SK-N-SH (cell line): ENCODE measurements at regions not wholly inside any gene's neighbourhood (a gene's known extent, or its start where the extent isn't known, plus 50 kb on each side); places are given as distances from the start of the nearest gene placed in this dataset.

Experiments
- CTCF ChIA-PET: fragments of 300-600, 350-600 bp; formaldehyde crosslinking; extraction: SDS; loops from one replicate; lab custom pipeline; 2021; lab: Yijun Ruan, JAX
- POLR2A ChIA-PET: fragments of 350-600 bp; sonication (Branson Sonifier 250); formaldehyde crosslinking; extraction: SDS; loops from one replicate; lab custom pipeline; 2020; ENCODE audit warnings: antibody characterized with exemption, inconsistent platforms; lab: Yijun Ruan, JAX
- DNase-seq: peaks from one replicate; pipeline ENCODE4 v3.0.0; 2012
- H2AFZ ChIP-seq: fragments of 200-600 bp; sonication (generic); 2 replicates; pipeline ENCODE4 v1.8.1; 2016; ENCODE audit warnings: antibody characterized with exemption, mild to moderate bottlenecking, low read depth
- H3F3A ChIP-seq: fragments of 200-600 bp; sonication (generic); replicated peaks from 2 replicates; pipeline ENCODE3; 2016; ENCODE audit warnings: antibody characterized with exemption, mild to moderate bottlenecking; ENCODE audit not compliant: insufficient read depth
- H3K27ac ChIP-seq, 2 experiments: fragments of 200-500 bp in 1 of 2; fragments of 200-600 bp in 1 of 2; sonication (Bioruptor generic) in 1 of 2; sonication (generic), shearing (Covaris generic) in 1 of 2; 2 replicates each; pipeline versions ENCODE4 v1.5.1 to v1.6.1; 2014 to 2016; ENCODE audit warnings: low read depth in 2 of 2, inconsistent platforms in 1 of 2, low read length in 1 of 2, mild to moderate bottlenecking in 1 of 2, mixed read lengths in 1 of 2
- H3K27me3 ChIP-seq: fragments of 200-600 bp; sonication (generic), shearing (Covaris generic); 2 replicates; pipeline ENCODE4 v1.6.1; 2016; ENCODE audit warnings: mixed run types; ENCODE audit not compliant: insufficient read depth
- H3K36me3 ChIP-seq, 2 experiments: fragments of 200-500 bp in 1 of 2; fragments of 200-600 bp in 1 of 2; sonication (Bioruptor generic) in 1 of 2; sonication (generic) in 1 of 2; replicated peaks in 1 of 2; 2 replicates each; pipeline versions ENCODE3 to v1.5.1; 2014 to 2016; ENCODE audit warnings: low read length in 1 of 2, mild to moderate bottlenecking in 1 of 2; ENCODE audit not compliant: insufficient read depth in 2 of 2, control insufficient read depth in 1 of 2
- H3K4me1 ChIP-seq, 2 experiments: fragments of 200-500 bp in 1 of 2; fragments of 200-600 bp in 1 of 2; sonication (Bioruptor generic) in 1 of 2; sonication (generic), shearing (Covaris generic) in 1 of 2; 2 replicates each; pipeline versions ENCODE4 v1.5.1 to v1.6.1; 2014 to 2016; ENCODE audit warnings: low read depth in 1 of 2, low read length in 1 of 2, mixed run types in 1 of 2; ENCODE audit not compliant: insufficient read depth in 2 of 2, control insufficient read depth in 1 of 2
- H3K4me2 ChIP-seq: fragments of 200-600 bp; sonication (generic), shearing (Covaris generic); 2 replicates; pipeline ENCODE4 v1.6.1; 2017; ENCODE audit warnings: mixed run types
- H3K4me3 ChIP-seq, 2 experiments: fragments of 200-500 bp in 1 of 2; fragments of 200-600 bp in 1 of 2; sonication (Bioruptor generic) in 1 of 2; sonication (generic), shearing (Covaris generic) in 1 of 2; 2 replicates each; pipeline versions ENCODE4 v1.5.1 to v1.8.1; 2014 to 2016; ENCODE audit warnings: low read depth in 2 of 2, inconsistent platforms in 1 of 2, low read length in 1 of 2, mild to moderate bottlenecking in 1 of 2, mixed read lengths in 1 of 2, moderate library complexity in 1 of 2
- H3K79me2 ChIP-seq: fragments of 200-600 bp; sonication (generic); 2 replicates; pipeline ENCODE4 v1.8.1; 2017; ENCODE audit warnings: mild to moderate bottlenecking; ENCODE audit not compliant: insufficient read depth
- H3K9ac ChIP-seq: fragments of 200-600 bp; sonication (generic); 2 replicates; pipeline ENCODE4 v1.6.1; 2017; ENCODE audit warnings: mixed run types
- H3K9me2 ChIP-seq: fragments of 200-600 bp; sonication (generic); 2 replicates; pipeline ENCODE4 v1.6.1; 2017; ENCODE audit warnings: mixed run types
- H3K9me3 ChIP-seq: fragments of 200-600 bp; sonication (generic); 2 replicates; pipeline ENCODE4 v1.6.1; 2017; ENCODE audit warnings: mixed run types, mild to moderate bottlenecking, moderate library complexity
- H4K20me1 ChIP-seq: fragments of 200-600 bp; sonication (generic); 2 replicates; pipeline ENCODE4 v1.6.1; 2017; ENCODE audit warnings: mild to moderate bottlenecking, mixed run types; ENCODE audit not compliant: insufficient read depth
- CHD2 ChIP-seq: fragments of 150-350 bp; IDR thresholded peaks from 2 replicates; pipeline ENCODE4 v1.6.1; 2018; ENCODE audit warnings: low read length; ENCODE audit not compliant: partially characterized antibody
- ELF1 ChIP-seq: IDR thresholded peaks from 2 replicates; pipeline ENCODE4 v1.4.0; 2012
- EZH2phosphoT487 ChIP-seq: fragments of 200-600 bp; sonication (generic); IDR thresholded peaks from 2 replicates; pipeline ENCODE4 v1.6.1; 2017; ENCODE audit warnings: low read depth, mixed run types, mild to moderate bottlenecking, antibody characterized with exemption, moderate library complexity, borderline replicate concordance
- FOSL2 ChIP-seq: IDR thresholded peaks from 2 replicates; pipeline ENCODE4 v1.4.0; 2012; ENCODE audit warnings: low read depth, mild to moderate bottlenecking, moderate library complexity, borderline replicate concordance
- GABPA ChIP-seq: IDR thresholded peaks from 2 replicates; pipeline ENCODE4 v1.4.0; 2012; ENCODE audit warnings: low read depth, mild to moderate bottlenecking
- JUND ChIP-seq: IDR thresholded peaks from 2 replicates; pipeline ENCODE4 v1.4.0; 2012
- MEF2A ChIP-seq: IDR thresholded peaks from 2 replicates; pipeline ENCODE4 v1.4.0; 2012; ENCODE audit warnings: low read depth, borderline replicate concordance
- NFIC ChIP-seq: IDR thresholded peaks from 2 replicates; pipeline ENCODE4 v1.4.0; 2012; ENCODE audit warnings: borderline replicate concordance
- RXRA ChIP-seq: IDR thresholded peaks from 2 replicates; pipeline ENCODE4 v1.4.0; 2012; ENCODE audit warnings: low read depth, mild to moderate bottlenecking, borderline replicate concordance
- SIN3A ChIP-seq: IDR thresholded peaks from 2 replicates; pipeline ENCODE4 v1.6.1; 2012; ENCODE audit warnings: low read depth, mild to moderate bottlenecking, low read length, moderate library complexity, borderline replicate concordance
- SMC3 ChIP-seq: IDR thresholded peaks from 2 replicates; pipeline ENCODE4 v1.6.1; 2012; ENCODE audit warnings: low read depth, low read length, improper control_type of control experiment
- TAF1 ChIP-seq: IDR thresholded peaks from 2 replicates; pipeline ENCODE4 v1.6.1; 2012; ENCODE audit warnings: low read depth, mild to moderate bottlenecking, low read length, moderate library complexity, borderline replicate concordance
- TEAD4 ChIP-seq: IDR thresholded peaks from 2 replicates; pipeline ENCODE4 v1.4.0; 2012; ENCODE audit warnings: mild to moderate bottlenecking, borderline replicate concordance; ENCODE audit not compliant: insufficient read depth
- YY1 ChIP-seq: IDR thresholded peaks from 2 replicates; pipeline ENCODE4 v1.4.0; 2012; ENCODE audit warnings: low read depth, mild to moderate bottlenecking
- ZBTB33 ChIP-seq: IDR thresholded peaks from 2 replicates; pipeline ENCODE4 v1.4.0; 2012; ENCODE audit warnings: low read depth, borderline replicate concordance
- WGBS: methylation state at CpG from one replicate; pipeline ENCODE4 v1.1.6; 2017; ENCODE audit warnings: low lambda C conversion rate; 5-methylcytosine and 5-hydroxymethylcytosine counted together
- TF ChIP-seq, protein P1 (sequence below): IDR thresholded peaks from 2 replicates; pipeline ENCODE4 v1.4.0; 2012; ENCODE audit warnings: low read depth
- TF ChIP-seq, protein P2 (sequence below): IDR thresholded peaks from 2 replicates; pipeline ENCODE4 v1.4.0; 2012; ENCODE audit warnings: low read depth, borderline replicate concordance
- TF ChIP-seq, protein P3 (sequence below): IDR thresholded peaks from 2 replicates; pipeline ENCODE4; 2012
- TF ChIP-seq, protein P4 (sequence below): fragments of 200-600 bp; sonication (generic); IDR thresholded peaks from 2 replicates; pipeline ENCODE4 v1.6.1; 2017; ENCODE audit warnings: antibody characterized with exemption, mild to moderate bottlenecking, moderate library complexity

- H3K4me2 ChIP-seq, result no peak overlapping the region
- ChIA-PET CTCF (no interaction called here), POLR2A (no interaction called here)
- DNase-seq, result no peak
- no peaks in the 10 kb centered on the region for H3K79me2 ChIP-seq
- no peaks in the 10 kb centered on the region for H3K9me3 ChIP-seq
- H3K27ac ChIP-seq, result no peak overlapping the region
- no peaks in the 10 kb centered on the region for H3K9me2 ChIP-seq
- TF ChIP-seq SMC3 (no peak), GABPA (no peak), ZBTB33 (no peak), YY1 (no peak), FOSL2 (no peak), TEAD4 (no peak), MEF2A (no peak), RXRA (no peak), JUND (no peak), NFIC (no peak), TAF1 (no peak), EZH2phosphoT487 (no peak), SIN3A (no peak), CHD2 (no peak), ELF1 (no peak)
- TF ChIP-seq, protein P1, sequence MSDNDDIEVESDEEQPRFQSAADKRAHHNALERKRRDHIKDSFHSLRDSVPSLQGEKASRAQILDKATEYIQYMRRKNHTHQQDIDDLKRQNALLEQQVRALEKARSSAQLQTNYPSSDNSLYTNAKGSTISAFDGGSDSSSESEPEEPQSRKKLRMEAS, result no peak
- TF ChIP-seq, protein P2, sequence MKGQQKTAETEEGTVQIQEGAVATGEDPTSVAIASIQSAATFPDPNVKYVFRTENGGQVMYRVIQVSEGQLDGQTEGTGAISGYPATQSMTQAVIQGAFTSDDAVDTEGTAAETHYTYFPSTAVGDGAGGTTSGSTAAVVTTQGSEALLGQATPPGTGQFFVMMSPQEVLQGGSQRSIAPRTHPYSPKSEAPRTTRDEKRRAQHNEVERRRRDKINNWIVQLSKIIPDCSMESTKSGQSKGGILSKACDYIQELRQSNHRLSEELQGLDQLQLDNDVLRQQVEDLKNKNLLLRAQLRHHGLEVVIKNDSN, result no peak
- TF ChIP-seq, protein P3, sequence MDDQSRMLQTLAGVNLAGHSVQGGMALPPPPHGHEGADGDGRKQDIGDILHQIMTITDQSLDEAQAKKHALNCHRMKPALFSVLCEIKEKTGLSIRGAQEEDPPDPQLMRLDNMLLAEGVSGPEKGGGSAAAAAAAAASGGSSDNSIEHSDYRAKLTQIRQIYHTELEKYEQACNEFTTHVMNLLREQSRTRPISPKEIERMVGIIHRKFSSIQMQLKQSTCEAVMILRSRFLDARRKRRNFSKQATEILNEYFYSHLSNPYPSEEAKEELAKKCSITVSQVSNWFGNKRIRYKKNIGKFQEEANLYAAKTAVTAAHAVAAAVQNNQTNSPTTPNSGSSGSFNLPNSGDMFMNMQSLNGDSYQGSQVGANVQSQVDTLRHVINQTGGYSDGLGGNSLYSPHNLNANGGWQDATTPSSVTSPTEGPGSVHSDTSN, result no peak
- TF ChIP-seq, protein P4, sequence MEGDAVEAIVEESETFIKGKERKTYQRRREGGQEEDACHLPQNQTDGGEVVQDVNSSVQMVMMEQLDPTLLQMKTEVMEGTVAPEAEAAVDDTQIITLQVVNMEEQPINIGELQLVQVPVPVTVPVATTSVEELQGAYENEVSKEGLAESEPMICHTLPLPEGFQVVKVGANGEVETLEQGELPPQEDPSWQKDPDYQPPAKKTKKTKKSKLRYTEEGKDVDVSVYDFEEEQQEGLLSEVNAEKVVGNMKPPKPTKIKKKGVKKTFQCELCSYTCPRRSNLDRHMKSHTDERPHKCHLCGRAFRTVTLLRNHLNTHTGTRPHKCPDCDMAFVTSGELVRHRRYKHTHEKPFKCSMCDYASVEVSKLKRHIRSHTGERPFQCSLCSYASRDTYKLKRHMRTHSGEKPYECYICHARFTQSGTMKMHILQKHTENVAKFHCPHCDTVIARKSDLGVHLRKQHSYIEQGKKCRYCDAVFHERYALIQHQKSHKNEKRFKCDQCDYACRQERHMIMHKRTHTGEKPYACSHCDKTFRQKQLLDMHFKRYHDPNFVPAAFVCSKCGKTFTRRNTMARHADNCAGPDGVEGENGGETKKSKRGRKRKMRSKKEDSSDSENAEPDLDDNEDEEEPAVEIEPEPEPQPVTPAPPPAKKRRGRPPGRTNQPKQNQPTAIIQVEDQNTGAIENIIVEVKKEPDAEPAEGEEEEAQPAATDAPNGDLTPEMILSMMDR, result no peak
- no peaks in the 10 kb centered on the region for H4K20me1 ChIP-seq
- H3K36me3 ChIP-seq, result no peaks in the 10 kb centered on the region
- H3K27me3 ChIP-seq, result no peaks in the 10 kb centered on the region
- H3F3A ChIP-seq, result no peaks in the 10 kb centered on the region
- H2AFZ ChIP-seq, result no peak overlapping the region
- no peaks in the 10 kb centered on the region; a peak in 1 of 4 replicates for H3K4me1 ChIP-seq
- H3K9ac ChIP-seq, result no peak overlapping the region
- 26% methylated on average over 5 of the region's 5 CpGs for WGBS
- no peak overlapping the region for H3K4me3 ChIP-seq
Observed at GRCh38 chr22:48846200-48846599, 981.5 kb downstream of the BRD1 start.
